Upper lobe of left lung (tissue), 6 donors: ENCODE measurements at regions not wholly inside any gene's neighbourhood (a gene's known extent, or its start where the extent isn't known, plus 50 kb on each side); places are given as distances from the start of the nearest gene placed in this dataset.
A peak's percentile ranks its signal among the peaks of the same experiment; 100 is the strongest.

ENCODE experiments used
- ATAC-seq, 2 donors: fragments of 200-7000 bp; cut with Tn5 transposase; one replicate each; pipeline ENCODE4 v1.9.1; 2022; ENCODE audit warnings: mild to moderate bottlenecking in 2 of 2, moderate library complexity in 2 of 2; ENCODE audit not compliant: low FRiP score in 2 of 2
- DNase-seq, 2 donors: peaks; one replicate each; pipeline ENCODE4 v3.0.0-alpha.2; 2019 to 2020
- H3K27ac ChIP-seq, 4 donors: fragments of 200-600 bp; sonication (generic); one replicate each; pipeline ENCODE4 v1.5.1; 2016 to 2019
- H3K27me3 ChIP-seq, 4 donors: fragments of 200-600 bp; sonication (generic); one replicate each; pipeline ENCODE4 v1.5.1; 2017 to 2019
- H3K36me3 ChIP-seq, 4 donors: fragments of 200-600 bp; sonication (generic); one replicate each; pipeline ENCODE4 v1.5.1; 2016 to 2019
- H3K4me1 ChIP-seq, 4 donors: fragments of 200-600 bp; sonication (generic); one replicate each; pipeline ENCODE4 v1.5.1; 2018 to 2019
- H3K4me3 ChIP-seq, 4 donors: fragments of 200-600 bp; sonication (generic); one replicate each; pipeline ENCODE4 v1.5.1; 2017 to 2019; ENCODE audit warnings: mild to moderate bottlenecking in 2 of 4, moderate library complexity in 1 of 4
- H3K9me3 ChIP-seq, 4 donors: fragments of 200-600 bp; sonication (generic); one replicate each; pipeline ENCODE4 v1.5.1; 2018 to 2019
- EP300 ChIP-seq, 4 donors: sonication (generic); formaldehyde crosslinking; IDR thresholded peaks; one replicate each; pipeline ENCODE4 v1.5.1; 2017; ENCODE audit warnings: antibody characterized with exemption in 4 of 4, control low read depth in 2 of 4
- POLR2A ChIP-seq, 4 donors: fragments of 450-650 bp; IDR thresholded peaks; one replicate each; pipeline ENCODE4 v1.5.1; 2016 to 2017; ENCODE audit warnings: antibody characterized with exemption in 4 of 4, mild to moderate bottlenecking in 2 of 4
- POLR2AphosphoS5 ChIP-seq, 2 donors: sonication (generic); formaldehyde crosslinking; IDR thresholded peaks; one replicate each; pipeline ENCODE4 v1.5.1; 2017; ENCODE audit warnings: antibody characterized with exemption in 2 of 2
- WGBS, 2 donors: methylation state at CpG; one replicate each; pipeline ENCODE4 v1.1.5; 2017 to 2018; 5-methylcytosine and 5-hydroxymethylcytosine counted together
- TF ChIP-seq, protein P1 (sequence below), 6 experiments: fragments of 450-650 bp in 4 of 6; fragments of 200-600 bp in 2 of 6; sonication (generic) in 2 of 6; IDR thresholded peaks; one replicate each; pipeline ENCODE4 v1.5.1; 2016 to 2019; ENCODE audit warnings: antibody characterized with exemption in 6 of 6
- donor health status: DM: no; HTN: no; CAD: no; lungs with moderate emphysema.
- donor health status: DM: no; HTN: yes; CAD: no; lungs with severe emphysema.

DNA sequence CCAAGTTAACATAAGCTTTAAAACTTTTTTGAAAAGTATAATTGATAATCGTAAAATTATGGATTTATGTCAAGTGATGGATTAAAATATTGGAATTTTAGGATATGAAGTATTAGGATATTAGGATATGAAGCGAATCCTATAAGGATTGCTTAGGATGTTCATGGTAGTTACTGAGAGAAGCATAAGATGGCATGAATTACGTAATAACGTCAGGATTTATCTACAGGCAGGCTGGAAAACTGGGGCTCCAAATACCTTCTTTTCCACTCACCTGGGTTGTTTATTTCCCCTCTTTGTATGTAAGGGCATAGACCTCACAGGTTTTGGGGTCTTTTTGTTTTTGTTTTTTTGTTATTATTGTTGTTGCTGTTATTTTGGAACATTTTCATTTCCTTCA lies 65.2 kb upstream of the TMEM33 start:
- Histone ChIP-seq H3K4me1 (peaks cover 0 to 34% (median 10%) of the 10 kb centered on the region in 4 donors), H3K9me3 (no peaks in the 10 kb centered on the region), H3K27me3 (peaks cover 0 to 48% (median 25%) of the 10 kb centered on the region in 4 donors), H3K4me3 (no peak overlapping the region), H3K36me3 (no peaks in the 10 kb centered on the region), H3K27ac (no peak overlapping the region)
- TF ChIP-seq, protein P1, sequence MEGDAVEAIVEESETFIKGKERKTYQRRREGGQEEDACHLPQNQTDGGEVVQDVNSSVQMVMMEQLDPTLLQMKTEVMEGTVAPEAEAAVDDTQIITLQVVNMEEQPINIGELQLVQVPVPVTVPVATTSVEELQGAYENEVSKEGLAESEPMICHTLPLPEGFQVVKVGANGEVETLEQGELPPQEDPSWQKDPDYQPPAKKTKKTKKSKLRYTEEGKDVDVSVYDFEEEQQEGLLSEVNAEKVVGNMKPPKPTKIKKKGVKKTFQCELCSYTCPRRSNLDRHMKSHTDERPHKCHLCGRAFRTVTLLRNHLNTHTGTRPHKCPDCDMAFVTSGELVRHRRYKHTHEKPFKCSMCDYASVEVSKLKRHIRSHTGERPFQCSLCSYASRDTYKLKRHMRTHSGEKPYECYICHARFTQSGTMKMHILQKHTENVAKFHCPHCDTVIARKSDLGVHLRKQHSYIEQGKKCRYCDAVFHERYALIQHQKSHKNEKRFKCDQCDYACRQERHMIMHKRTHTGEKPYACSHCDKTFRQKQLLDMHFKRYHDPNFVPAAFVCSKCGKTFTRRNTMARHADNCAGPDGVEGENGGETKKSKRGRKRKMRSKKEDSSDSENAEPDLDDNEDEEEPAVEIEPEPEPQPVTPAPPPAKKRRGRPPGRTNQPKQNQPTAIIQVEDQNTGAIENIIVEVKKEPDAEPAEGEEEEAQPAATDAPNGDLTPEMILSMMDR (IDR thresholded peaks at IDR 0.05), result no peak
- no peak for TF ChIP-seq POLR2AphosphoS5 (IDR thresholded peaks at IDR 0.05)
- TF ChIP-seq EP300 (IDR thresholded peaks at IDR 0.05), result no peak
- TF ChIP-seq POLR2A (IDR thresholded peaks at IDR 0.05), result no peak
- 66 to 72% methylated on average over 4 of the region's 4 CpGs for WGBS, 2 donors
- no peak for DNase-seq
- ATAC-seq, result no peak

DNA sequence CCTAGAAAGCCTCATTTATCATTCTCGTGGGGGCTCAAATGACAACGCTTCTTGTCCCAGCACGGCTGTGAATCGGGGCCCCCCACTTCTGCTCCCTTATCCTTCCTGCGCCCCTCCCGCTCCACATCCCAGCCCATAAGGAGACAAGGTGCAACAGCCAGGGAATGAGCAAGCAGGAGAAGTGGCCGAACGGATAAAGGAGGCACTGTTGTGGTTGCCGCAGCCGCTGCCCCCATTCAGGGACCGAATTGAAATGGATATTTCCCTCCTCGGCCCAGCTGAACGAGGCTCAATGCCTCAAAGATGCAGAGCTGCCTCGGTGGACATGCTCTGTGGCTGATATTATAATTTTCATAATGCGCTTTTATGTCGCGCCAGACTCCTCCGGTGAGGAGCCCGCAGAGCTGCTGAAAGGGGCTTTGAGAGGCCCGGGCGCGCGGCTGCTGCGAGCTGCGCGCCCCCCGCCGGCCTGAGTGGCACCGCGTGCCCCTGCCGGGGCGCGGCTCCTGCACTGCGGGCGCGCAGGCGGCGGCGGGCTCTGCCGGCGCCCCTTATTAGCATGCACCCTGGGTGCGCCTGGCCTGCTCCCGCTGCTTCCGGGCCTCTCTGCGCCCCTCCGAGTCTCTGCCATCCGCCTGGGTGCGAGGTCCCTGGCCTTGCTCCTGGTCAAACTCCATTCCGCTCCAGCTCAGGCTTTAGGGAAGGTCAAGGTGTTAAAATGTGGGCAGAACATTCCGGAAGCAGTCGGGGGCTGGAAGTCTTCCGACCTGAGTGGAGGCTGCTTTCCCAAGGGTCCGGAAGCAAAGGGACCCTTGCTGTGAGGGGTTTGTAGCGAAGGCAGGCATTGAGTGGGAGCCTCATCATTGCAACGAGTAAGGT lies 68.2 kb upstream of the TMEM33 start:
- peaks cover 0 to 26% (median 8%) of the 10 kb centered on the region in 4 donors for H3K4me1 ChIP-seq
- no peak for ATAC-seq
- no peak overlapping the region for H3K4me3 ChIP-seq
- peak in 1 of 2 donors; percentile 65 for DNase-seq
- 5 to 7% methylated on average over 17 to 30 of the region's 55 CpGs for WGBS, 2 donors
- TF ChIP-seq POLR2AphosphoS5 (IDR thresholded peaks at IDR 0.05), result no peak
- no peak for TF ChIP-seq POLR2A (IDR thresholded peaks at IDR 0.05)
- TF ChIP-seq EP300 (IDR thresholded peaks at IDR 0.05), result no peak
- TF ChIP-seq, protein P1 (IDR thresholded peaks at IDR 0.05), result no peak
- no peak overlapping the region for H3K27ac ChIP-seq
- H3K36me3 ChIP-seq, result no peaks in the 10 kb centered on the region
- peaks cover 0 to 32% (median 15%) of the 10 kb centered on the region in 4 donors for H3K27me3 ChIP-seq
- no peaks in the 10 kb centered on the region for H3K9me3 ChIP-seq

DNA sequence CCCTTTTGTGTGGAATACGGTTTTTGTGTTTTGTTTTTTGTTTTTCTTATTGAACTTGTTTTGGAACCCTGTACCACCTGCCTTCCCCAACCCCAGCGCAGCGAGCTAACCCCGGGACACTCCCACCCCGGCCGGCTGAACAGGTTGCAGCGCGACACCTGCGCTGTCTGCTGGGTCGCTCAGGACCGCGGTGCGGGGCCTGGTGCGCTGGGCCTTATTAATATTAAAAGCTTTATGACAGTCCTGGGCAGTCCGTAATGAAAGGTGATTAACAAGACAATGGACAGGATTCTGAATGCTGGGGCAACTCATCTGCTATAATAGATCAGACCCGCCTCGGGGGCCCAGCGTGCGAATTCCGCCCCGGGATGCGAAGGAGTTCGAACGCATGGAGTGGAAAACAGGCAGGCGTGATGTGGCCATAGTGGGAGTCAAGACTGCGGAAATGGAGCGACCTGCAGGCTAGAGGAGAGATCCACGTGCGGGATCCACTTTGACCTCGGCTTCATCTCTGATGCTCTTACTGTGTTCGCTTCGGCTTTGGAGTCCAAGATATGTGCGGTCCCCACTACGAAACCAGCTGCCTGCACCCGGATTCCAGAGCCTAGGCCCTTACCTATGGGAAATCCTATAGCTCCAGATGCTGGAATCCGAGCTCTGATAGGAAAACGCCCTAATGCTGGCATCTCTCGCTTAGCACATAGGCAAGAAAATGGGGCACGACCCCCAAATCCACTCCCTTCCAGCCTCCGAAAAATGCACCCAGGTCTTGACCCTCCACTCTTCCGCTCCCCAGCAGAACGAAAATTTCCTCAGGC lies 69.0 kb upstream of the TMEM33 start:
- Histone ChIP-seq H3K9me3 (no peaks in the 10 kb centered on the region), H3K27ac (no peak overlapping the region), H3K4me1 (peaks cover 0 to 26% (median 8%) of the 10 kb centered on the region in 4 donors), H3K4me3 (no peak overlapping the region), H3K27me3 (peaks cover 0 to 32% (median 15%) of the 10 kb centered on the region in 4 donors), H3K36me3 (no peaks in the 10 kb centered on the region)
- peak in 1 of 2 donors; percentile 58 for DNase-seq
- 11 to 14% methylated on average over 30 to 42 of the region's 42 CpGs for WGBS, 2 donors
- TF ChIP-seq POLR2A (IDR thresholded peaks at IDR 0.05) (no peak), POLR2AphosphoS5 (IDR thresholded peaks at IDR 0.05) (no peak), EP300 (IDR thresholded peaks at IDR 0.05) (no peak)
- TF ChIP-seq, protein P1 (IDR thresholded peaks at IDR 0.05), result no peak
- ATAC-seq, result no peak

DNA sequence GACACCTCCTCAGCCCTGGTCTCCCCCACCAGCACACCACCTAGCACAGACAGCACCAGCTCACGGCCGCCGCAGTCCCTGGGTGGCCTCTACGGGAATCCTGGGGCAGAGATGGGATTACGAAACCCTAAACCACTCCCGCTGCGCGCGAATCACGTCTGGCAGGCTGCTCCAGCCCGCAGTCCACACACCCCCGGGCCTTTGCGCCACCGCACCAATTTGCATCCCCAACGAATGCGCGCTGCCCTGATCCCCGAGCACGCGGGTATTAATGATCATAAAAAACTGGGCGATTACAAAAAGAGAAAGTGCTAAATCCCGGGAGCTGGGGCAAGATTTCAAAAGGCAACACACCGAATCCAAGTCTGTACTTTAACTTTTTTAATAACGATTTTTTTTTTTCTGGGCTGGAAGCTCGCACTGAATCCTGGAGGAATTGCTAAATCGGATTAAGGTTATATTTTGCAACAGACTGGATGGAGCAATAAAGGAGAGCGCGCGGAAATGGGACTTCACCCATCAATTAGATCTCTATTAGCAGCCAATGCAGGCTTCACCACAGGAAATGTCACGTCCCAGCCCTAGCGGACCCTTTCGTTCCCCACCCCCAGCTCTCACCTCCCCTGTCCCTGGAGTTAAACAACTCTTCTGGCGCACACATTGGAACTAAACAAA lies 69.8 kb upstream of the TMEM33 start:
- peaks cover 0 to 26% (median 8%) of the 10 kb centered on the region in 4 donors for H3K4me1 ChIP-seq
- ATAC-seq, result peak; percentile 49 to 54
- peak in 1 of 2 donors; percentile 51 for DNase-seq
- peaks cover 0 to 32% (median 15%) of the 10 kb centered on the region in 4 donors for H3K27me3 ChIP-seq
- H3K4me3 ChIP-seq, result no peak overlapping the region
- WGBS, 2 donors, result 11 to 13% methylated on average over 32 to 33 of the region's 33 CpGs
- H3K27ac ChIP-seq, result no peak overlapping the region
- TF ChIP-seq POLR2A (IDR thresholded peaks at IDR 0.05) (no peak), POLR2AphosphoS5 (IDR thresholded peaks at IDR 0.05) (no peak), EP300 (IDR thresholded peaks at IDR 0.05) (no peak)
- TF ChIP-seq, protein P1 (IDR thresholded peaks at IDR 0.05), result no peak
- no peaks in the 10 kb centered on the region for H3K36me3 ChIP-seq
- H3K9me3 ChIP-seq, result no peaks in the 10 kb centered on the region
